Lung (tissue), 11 donors: ENCODE measurements at regions not wholly inside any gene's neighbourhood (a gene's known extent, or its start where the extent isn't known, plus 50 kb on each side); places are given as distances from the start of the nearest gene placed in this dataset.
"Not testable (repeated sequence)": the region's sequence is repeated elsewhere in the genome, so short reads cannot be mapped to it uniquely, and the experiment has no call there.

Experiments used
- ATAC-seq: fragments of 200-7000 bp; cut with Tn5 transposase; one replicate; pipeline ENCODE4 v1.9.1; 2020; ENCODE audit warnings: moderate number of reproducible peaks; ENCODE audit not compliant: insufficient read depth, low FRiP score
- DNase-seq, 3 donors: peaks; one replicate each; pipeline ENCODE4 v3.0.0-alpha.2; 2013 to 2017
- H3K27ac ChIP-seq, 2 donors: one replicate each; pipeline ENCODE4 v1.5.1; 2013; ENCODE audit warnings: mild to moderate bottlenecking in 2 of 2, moderate library complexity in 2 of 2, control low read depth in 1 of 2, inconsistent platforms in 1 of 2, low read depth in 1 of 2, low read length in 1 of 2
- H3K27me3 ChIP-seq, 3 donors: one replicate each; pipeline ENCODE4 v1.5.1; 2013; ENCODE audit warnings: low read length in 2 of 3; ENCODE audit not compliant: control insufficient read depth in 3 of 3, insufficient read depth in 3 of 3
- H3K36me3 ChIP-seq, 4 donors: one replicate each; pipeline ENCODE4 v1.5.1; 2013; ENCODE audit warnings: low read length in 4 of 4, mild to moderate bottlenecking in 1 of 4, moderate library complexity in 1 of 4; ENCODE audit not compliant: control insufficient read depth in 4 of 4, insufficient read depth in 4 of 4
- H3K4me1 ChIP-seq, 5 donors: one replicate each; pipeline ENCODE4 v1.5.1; 2013; ENCODE audit warnings: low read length in 5 of 5, mild to moderate bottlenecking in 2 of 5, moderate library complexity in 1 of 5; ENCODE audit not compliant: control insufficient read depth in 5 of 5, insufficient read depth in 5 of 5
- H3K4me3 ChIP-seq: one replicate; pipeline ENCODE4 v1.5.1; 2013; ENCODE audit warnings: mild to moderate bottlenecking, control low read depth, moderate library complexity
- H3K9ac ChIP-seq, 2 donors: one replicate each; pipeline ENCODE4 v1.5.1; 2013; ENCODE audit warnings: low read length in 2 of 2, control low read depth in 1 of 2; ENCODE audit not compliant: insufficient read depth in 1 of 2
- H3K9me3 ChIP-seq, 4 donors: one replicate each; pipeline ENCODE4 v1.5.1; 2013; ENCODE audit warnings: low read length in 3 of 4, mild to moderate bottlenecking in 1 of 4, moderate library complexity in 1 of 4; ENCODE audit not compliant: control insufficient read depth in 4 of 4, insufficient read depth in 3 of 4
- CTCF ChIP-seq: IDR thresholded peaks from 2 replicates; pipeline ENCODE4 v1.5.1; 2012; ENCODE audit warnings: mild to moderate bottlenecking; ENCODE audit errors: control extremely low read depth, extremely low read depth
- WGBS, 2 donors: extraction: QIAGEN DNeasy Blood & Tissue Kit; methylation state at CpG; one replicate each; pipeline ENCODE4 v1.1.7; 2013; 5-methylcytosine and 5-hydroxymethylcytosine counted together
- donor health status: control.
- donor health status: control.
- donor health status: Bipolar disorder and iron deficiency.
- donor health status: healthy.
- donor health status: DM: yes; HTN: yes; CAD: no.

DNA sequence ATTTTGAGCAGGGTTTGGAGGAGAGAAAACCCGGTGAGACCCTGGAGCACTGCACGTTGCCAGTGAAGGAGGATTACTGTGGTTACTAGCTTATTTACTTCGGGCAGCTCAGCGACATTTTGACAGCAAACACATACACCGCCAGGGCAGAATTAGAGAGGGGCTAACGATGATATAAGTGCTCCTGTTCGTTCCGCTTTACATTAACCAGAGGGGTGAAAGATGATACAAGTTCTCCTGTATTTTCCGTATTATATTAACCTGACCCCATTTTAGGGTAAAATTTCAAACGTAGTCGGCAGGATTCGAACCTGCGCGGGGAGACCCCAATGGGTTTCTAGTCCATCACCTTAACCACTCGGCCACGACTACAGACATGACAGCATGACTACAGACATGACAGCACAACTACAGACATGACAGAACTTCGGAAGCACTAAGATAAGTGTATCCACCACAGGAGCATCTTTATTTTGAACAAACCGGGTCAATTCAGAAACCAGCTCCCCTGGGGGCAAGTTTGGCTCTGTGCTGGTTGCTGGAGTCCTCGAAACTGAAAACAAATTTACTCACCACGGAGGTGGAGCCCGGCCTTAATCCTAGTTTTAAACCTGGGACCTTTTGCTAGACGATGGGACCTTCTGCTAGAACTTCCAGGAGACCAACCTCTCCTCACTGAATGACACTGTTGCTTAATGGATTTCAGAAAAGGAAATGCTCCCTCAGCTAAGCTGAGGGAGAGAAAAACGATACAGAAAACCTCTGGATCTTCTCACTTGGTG, 80.4 kb upstream of the ZNF184 start:
- peaks cover 0 to 4% (median 0%) of the 10 kb centered on the region in 5 donors for H3K4me1 ChIP-seq
- no peaks in the 10 kb centered on the region for H3K36me3 ChIP-seq
- no peak for TF ChIP-seq CTCF
- peaks cover 0 to 12% (median 0%) of the 10 kb centered on the region in 4 donors for H3K9me3 ChIP-seq
- ATAC-seq (no peak), DNase-seq (no peak)
- no peak overlapping the region for H3K4me3 ChIP-seq
- H3K27ac ChIP-seq: no peak overlapping the region
- H3K27me3 ChIP-seq: peaks cover 0 to 91% (median 80%) of the 10 kb centered on the region in 3 donors
- 7 to 9% methylated on average over 23 of the region's 23 CpGs for WGBS, 2 donors
- H3K9ac ChIP-seq: no peak overlapping the region

GRCh38 chr6:27551607-27552006, 78.7 kb upstream of the ZNF184 start:
- H3K9ac ChIP-seq: no peak overlapping the region
- no peak overlapping the region for H3K27ac ChIP-seq
- H3K4me3 ChIP-seq: no peak overlapping the region
- H3K4me1 ChIP-seq: peaks cover 0 to 1% (median 0%) of the 10 kb centered on the region in 5 donors
- H3K27me3 ChIP-seq: peaks cover 7 to 90% (median 80%) of the 10 kb centered on the region in 3 donors
- TF ChIP-seq CTCF: no peak
- ATAC-seq (no peak), DNase-seq (no peak)
- 84 to 86% methylated on average over 2 of the region's 2 CpGs for WGBS, 2 donors
- no peaks in the 10 kb centered on the region for H3K36me3 ChIP-seq
- H3K9me3 ChIP-seq: peaks cover 0 to 16% (median 0%) of the 10 kb centered on the region in 4 donors

DNA sequence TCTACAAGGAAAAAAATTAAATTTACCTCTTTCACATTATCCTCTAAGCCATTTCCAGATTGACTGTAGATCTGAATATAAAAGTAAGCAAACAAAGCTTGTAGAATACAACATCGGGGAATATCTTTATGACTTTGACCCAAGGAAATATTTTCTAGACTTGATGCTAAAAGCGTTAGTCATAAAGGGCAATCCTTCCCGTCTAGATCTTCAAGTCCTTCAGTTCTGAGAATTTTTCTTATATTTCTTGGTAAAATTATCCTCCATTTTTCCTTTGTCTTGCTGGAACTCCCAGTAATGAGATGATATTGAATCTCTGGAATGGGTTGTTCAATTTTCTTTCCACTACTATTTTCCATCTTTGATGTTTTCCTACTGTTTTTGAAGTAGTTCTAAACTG, 77.8 kb upstream of the ZNF184 start:
- peaks cover 0 to 1% (median 0%) of the 10 kb centered on the region in 5 donors for H3K4me1 ChIP-seq
- 77 to 83% methylated on average over 3 of the region's 3 CpGs for WGBS, 2 donors
- H3K9me3 ChIP-seq: peaks cover 0 to 16% (median 2%) of the 10 kb centered on the region in 4 donors
- ATAC-seq (no peak), DNase-seq (no peak)
- H3K4me3 ChIP-seq: no peak overlapping the region
- H3K9ac ChIP-seq: no peak overlapping the region
- no peaks in the 10 kb centered on the region for H3K36me3 ChIP-seq
- no peak for TF ChIP-seq CTCF
- no peak overlapping the region for H3K27ac ChIP-seq
- H3K27me3 ChIP-seq: peaks cover 12 to 90% (median 80%) of the 10 kb centered on the region in 3 donors

GRCh38 chr6:27549241-27549598, 76.3 kb upstream of the ZNF184 start:
- Histone ChIP-seq H3K9me3 (peaks cover 0 to 18% (median 2%) of the 10 kb centered on the region in 4 donors), H3K27me3 (peaks cover 12 to 92% (median 81%) of the 10 kb centered on the region in 3 donors)
- not testable (repeated sequence) for DNase-seq, H3K27ac ChIP-seq, H3K9ac ChIP-seq, H3K4me1 ChIP-seq, H3K36me3 ChIP-seq, H3K4me3 ChIP-seq, ATAC-seq
- WGBS, 2 donors: 83 to 86% methylated on average over 14 of the region's 14 CpGs
